Small intestine (tissue), 7 donors: ENCODE measurements at regions not wholly inside any gene's neighbourhood (a gene's known extent, or its start where the extent isn't known, plus 50 kb on each side); places are given as distances from the start of the nearest gene placed in this dataset.

Experiments
- DNase-seq, 2 donors: peaks; one replicate each; pipeline versions ENCODE4 v3.0.0 to v3.0.0-alpha.2; 2013
- FAIRE-seq: peaks from 2 replicates; lab custom pipeline; 2012; peaks lifted over from hg19 to GRCh38; lab: Jason Lieb, UNC
- H3K27ac ChIP-seq, 3 donors: one replicate each; pipeline ENCODE4 v1.5.1; 2013; ENCODE audit warnings: low read length in 2 of 3, mild to moderate bottlenecking in 2 of 3, control low read depth in 1 of 3, inconsistent platforms in 1 of 3, low read depth in 1 of 3, moderate library complexity in 1 of 3
- H3K27me3 ChIP-seq, 3 donors: one replicate each; pipeline ENCODE4 v1.6.1; 2013; ENCODE audit warnings: low read length in 3 of 3, inconsistent platforms in 1 of 3; ENCODE audit not compliant: control insufficient read depth in 3 of 3, insufficient read depth in 3 of 3
- H3K36me3 ChIP-seq, 3 donors: one replicate each; pipeline ENCODE4 v1.6.1; 2013; ENCODE audit warnings: low read length in 3 of 3, inconsistent platforms in 1 of 3, low read depth in 1 of 3, mild to moderate bottlenecking in 1 of 3, moderate library complexity in 1 of 3; ENCODE audit not compliant: control insufficient read depth in 3 of 3, insufficient read depth in 2 of 3
- H3K4me1 ChIP-seq, 3 donors: one replicate each; pipeline ENCODE4 v1.6.1; 2013; ENCODE audit warnings: low read length in 2 of 3, inconsistent platforms in 1 of 3, low read depth in 1 of 3, mild to moderate bottlenecking in 1 of 3, moderate library complexity in 1 of 3; ENCODE audit not compliant: control insufficient read depth in 3 of 3, insufficient read depth in 2 of 3
- H3K4me3 ChIP-seq, 3 donors: one replicate each; pipeline ENCODE4 v1.5.1; 2013; ENCODE audit warnings: low read length in 3 of 3, control low read depth in 1 of 3, inconsistent platforms in 1 of 3, low read depth in 1 of 3, mild to moderate bottlenecking in 1 of 3, moderate library complexity in 1 of 3
- H3K9me3 ChIP-seq, 2 donors: one replicate each; pipeline ENCODE4 v1.6.1; 2013; ENCODE audit warnings: low read depth in 1 of 2, low read length in 1 of 2; ENCODE audit not compliant: control insufficient read depth in 2 of 2, insufficient read depth in 1 of 2
- WGBS, 3 donors: extraction: QIAGEN DNeasy Blood & Tissue Kit; methylation state at CpG; one replicate each; pipeline ENCODE4 v1.1.7; 2013; 5-methylcytosine and 5-hydroxymethylcytosine counted together
- donor health status: healthy with polysubstance abuse.
- donor health status: control.
- donor health status: control.
- donor health status: Bipolar disorder and iron deficiency.
- donor health status: healthy.

DNA sequence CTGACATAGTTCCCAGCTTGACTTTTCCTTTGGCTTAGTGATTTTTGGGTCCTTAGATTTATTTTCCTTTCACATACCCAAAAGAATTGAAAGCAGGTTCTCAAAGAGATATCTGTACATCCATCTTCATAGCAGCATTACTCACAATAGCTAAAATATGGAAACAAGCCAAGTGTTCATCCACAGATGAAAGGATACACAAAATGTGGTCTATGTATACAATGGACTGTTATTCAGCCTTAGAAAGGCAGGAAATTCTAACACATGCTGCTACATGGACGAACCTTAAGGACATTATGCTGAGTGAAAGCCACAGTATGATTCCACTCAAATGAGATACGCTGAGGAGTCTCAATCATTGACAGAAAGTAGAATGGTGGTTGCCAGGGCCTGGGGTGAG, 171.8 kb downstream of the IGLL1 start:
- 63 to 72% (median 68%) methylated on average over 2 of the region's 2 CpGs for WGBS, 3 donors

DNA sequence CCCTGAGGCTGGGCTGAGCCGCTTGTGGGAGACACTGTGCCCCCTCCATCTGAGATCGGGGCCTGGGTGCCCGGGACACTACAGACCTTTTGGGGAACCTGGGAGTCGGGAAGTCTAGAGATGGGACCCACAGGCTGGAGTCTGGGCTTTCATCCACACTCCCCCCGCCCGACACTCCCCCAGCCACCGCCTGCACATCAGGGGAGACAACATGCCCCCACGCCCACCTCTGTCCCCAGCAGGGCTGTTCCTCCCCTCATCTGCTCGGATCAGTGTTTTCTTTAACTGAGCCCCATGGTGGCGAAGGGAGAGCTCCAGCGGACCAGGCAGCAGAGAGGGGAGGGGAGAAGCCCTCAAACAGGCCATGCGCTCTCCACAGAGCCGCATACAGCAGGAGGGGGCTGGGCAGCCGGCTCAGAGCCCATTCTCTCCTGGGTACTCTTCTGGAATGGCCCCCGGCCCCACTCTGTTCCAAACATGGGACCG, 174.7 kb downstream of the IGLL1 start:
- FAIRE-seq (no peak), DNase-seq (no peak)
- 71 to 80% (median 79%) methylated on average over 16 of the region's 16 CpGs for WGBS, 3 donors
- no peak overlapping the region for H3K27ac ChIP-seq
- peaks cover 0 to 6% (median 0%) of the 10 kb centered on the region in 3 donors for H3K4me1 ChIP-seq
- no peaks in the 10 kb centered on the region for H3K36me3 ChIP-seq
- no peak overlapping the region for H3K4me3 ChIP-seq
- H3K9me3 ChIP-seq = no peaks in the 10 kb centered on the region
- H3K27me3 ChIP-seq = no peaks in the 10 kb centered on the region

More for the DNA sequence above, 171.8 kb downstream of the IGLL1 start:
- no peaks in the 10 kb centered on the region for H3K4me1 ChIP-seq
- H3K27me3 ChIP-seq = no peaks in the 10 kb centered on the region
- H3K4me3 ChIP-seq = no peak overlapping the region
- no peaks in the 10 kb centered on the region for H3K9me3 ChIP-seq
- FAIRE-seq (no peak), DNase-seq (no peak)
- H3K27ac ChIP-seq = no peak overlapping the region
- H3K36me3 ChIP-seq = no peaks in the 10 kb centered on the region

DNA sequence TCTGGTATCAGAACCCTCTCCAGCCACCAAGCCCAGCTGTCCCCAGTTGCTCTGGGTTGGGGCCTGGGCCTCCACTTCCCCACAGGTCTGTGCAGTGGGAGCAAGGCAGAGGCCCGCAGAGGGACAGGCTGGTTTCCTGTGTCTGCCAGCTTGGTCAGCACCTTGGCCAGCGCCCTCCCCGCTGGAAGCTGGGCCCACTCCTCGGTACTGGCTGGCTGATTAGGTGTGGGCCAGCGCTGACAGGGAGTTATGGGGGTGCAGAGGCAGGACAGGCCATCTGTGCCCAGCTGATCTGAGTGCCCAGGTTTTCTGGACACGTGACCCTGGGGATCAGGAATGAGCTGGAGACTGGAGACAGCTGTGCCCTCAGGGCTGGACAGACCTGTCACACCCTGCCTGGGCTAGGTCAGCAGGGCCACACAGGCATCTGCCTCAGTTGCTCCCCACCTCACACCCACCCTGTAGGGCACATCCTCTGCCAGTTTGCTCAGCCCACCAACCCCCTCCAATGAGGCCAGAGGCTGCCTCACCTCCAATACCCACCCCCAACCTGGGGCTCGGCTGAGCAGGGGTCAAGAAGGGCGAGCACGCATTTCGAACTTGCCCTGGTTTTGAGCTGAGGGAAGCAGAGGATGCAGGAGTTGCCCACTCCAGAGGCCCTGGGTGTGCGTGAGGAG, 175.3 kb downstream of the IGLL1 start:
- H3K36me3 ChIP-seq = no peaks in the 10 kb centered on the region
- DNase-seq (peak in 1 of 2 donors; percentile 73), FAIRE-seq (no peak)
- H3K27me3 ChIP-seq = no peaks in the 10 kb centered on the region
- WGBS, 3 donors = 55 to 68% (median 57%) methylated on average over 11 of the region's 11 CpGs
- no peaks in the 10 kb centered on the region for H3K9me3 ChIP-seq
- H3K27ac ChIP-seq = no peak overlapping the region
- H3K4me3 ChIP-seq = no peak overlapping the region
- H3K4me1 ChIP-seq = peaks cover 0 to 6% (median 0%) of the 10 kb centered on the region in 3 donors

GRCh38 chr22:23403720-23404688, 176.1 kb downstream of the IGLL1 start:
- FAIRE-seq = no peak
- WGBS, 3 donors = 84 to 93% (median 91%) methylated on average over 12 to 13 of the region's 13 CpGs

GRCh38 chr22:23403152-23403719, 176.9 kb downstream of the IGLL1 start:
- Histone ChIP-seq H3K4me1 (peaks cover 0 to 6% (median 0%) of the 10 kb centered on the region in 3 donors), H3K27me3 (no peaks in the 10 kb centered on the region), H3K9me3 (no peaks in the 10 kb centered on the region), H3K27ac (peak overlapping the region in 1 of 3 donors; percentile 28), H3K4me3 (no peak overlapping the region), H3K36me3 (peaks cover 0 to 4% (median 0%) of the 10 kb centered on the region in 3 donors)
- no peak for DNase-seq
- FAIRE-seq = no peak
- WGBS, 3 donors = 81 to 92% (median 82%) methylated on average over 10 to 11 of the region's 11 CpGs

More at GRCh38 chr22:23403720-23404688, 176.1 kb downstream of the IGLL1 start:
- DNase-seq = no peak
- no peak overlapping the region for H3K27ac ChIP-seq
- peaks cover 0 to 6% (median 0%) of the 10 kb centered on the region in 3 donors for H3K4me1 ChIP-seq
- H3K9me3 ChIP-seq = no peaks in the 10 kb centered on the region
- H3K4me3 ChIP-seq = no peak overlapping the region
- H3K27me3 ChIP-seq = no peaks in the 10 kb centered on the region
- H3K36me3 ChIP-seq = peaks cover 0 to 4% (median 0%) of the 10 kb centered on the region in 3 donors

DNA sequence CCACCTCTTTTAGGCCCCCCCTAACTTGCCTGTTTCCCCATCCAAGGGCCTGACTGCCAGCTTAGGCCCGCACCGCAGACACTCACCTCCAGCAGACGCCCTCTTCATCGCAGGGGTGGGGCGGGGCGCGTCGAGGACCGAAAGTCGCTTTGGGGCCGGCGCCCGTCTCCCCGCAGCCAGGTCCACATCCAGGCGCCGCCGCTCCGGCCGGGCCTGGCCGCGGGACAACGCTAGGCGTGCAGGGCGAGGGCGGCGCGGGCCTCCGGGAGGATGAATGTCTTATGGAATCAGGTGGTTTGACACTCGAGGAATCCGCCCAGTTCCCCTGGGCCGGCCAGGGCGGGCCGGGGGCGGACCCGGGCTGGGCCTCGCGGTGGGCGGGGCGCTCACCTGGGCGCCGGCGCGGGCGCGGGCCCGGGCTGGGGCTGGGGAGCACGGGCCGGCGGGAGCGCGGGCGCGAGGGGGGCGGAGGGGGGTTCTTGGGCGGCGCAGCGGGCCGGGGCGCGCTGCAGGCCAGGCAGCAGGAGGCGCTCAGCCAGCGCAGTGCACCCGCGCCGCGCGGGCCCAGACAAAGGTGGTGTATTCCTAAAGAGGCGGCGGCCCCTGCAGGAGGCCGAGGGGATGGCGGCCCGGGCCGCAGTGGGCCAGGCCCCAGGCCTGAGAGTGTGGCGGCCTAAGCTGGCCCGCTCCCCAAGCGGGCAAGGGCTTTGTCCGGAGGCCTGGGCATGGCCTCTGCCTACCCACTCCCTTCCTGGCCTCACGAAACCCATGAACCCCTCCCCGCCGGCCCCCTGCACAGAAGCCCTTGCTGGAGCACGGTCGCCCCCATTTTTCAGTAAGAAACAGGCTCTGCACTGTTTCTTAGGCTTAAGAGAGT, 177.6 kb downstream of the IGLL1 start:
- H3K4me3 ChIP-seq = peak overlapping the region in 2 of 3 donors; percentile 19 to 34
- H3K27me3 ChIP-seq = no peaks in the 10 kb centered on the region
- H3K36me3 ChIP-seq = peaks cover 0 to 4% (median 0%) of the 10 kb centered on the region in 3 donors
- H3K4me1 ChIP-seq = peaks cover 0 to 6% (median 0%) of the 10 kb centered on the region in 3 donors
- H3K9me3 ChIP-seq = no peaks in the 10 kb centered on the region
- FAIRE-seq (no peak), DNase-seq (peak; percentile 69 to 93)
- 10 to 16% (median 12%) methylated on average over 35 to 82 of the region's 82 CpGs for WGBS, 3 donors
- H3K27ac ChIP-seq = peak overlapping the region in 1 of 3 donors; percentile 37

DNA sequence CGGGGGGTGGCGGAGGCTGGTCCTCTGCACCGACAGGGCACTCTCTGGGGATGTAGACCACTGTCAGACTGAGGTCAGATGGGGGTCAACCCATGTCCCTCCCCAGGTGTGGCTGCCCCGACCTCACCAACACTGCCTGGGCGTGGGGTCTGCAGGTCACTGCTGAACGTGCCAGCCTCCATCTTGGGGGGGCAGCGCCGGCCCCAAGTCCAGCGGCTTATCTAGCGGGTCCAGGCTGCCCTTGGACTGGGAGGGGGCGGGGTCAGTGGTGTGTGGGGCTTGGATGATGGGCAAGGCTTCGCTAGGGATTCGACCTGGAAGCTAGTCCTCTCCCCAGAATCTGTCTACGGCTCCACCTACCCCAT, 178.2 kb downstream of the IGLL1 start:
- Histone ChIP-seq H3K27me3 (no peaks in the 10 kb centered on the region), H3K4me3 (peak overlapping the region in 2 of 3 donors; percentile 19 to 34), H3K27ac (peak overlapping the region in 1 of 3 donors; percentile 37), H3K4me1 (peaks cover 0 to 6% (median 0%) of the 10 kb centered on the region in 3 donors), H3K9me3 (no peaks in the 10 kb centered on the region), H3K36me3 (peaks cover 0 to 4% (median 0%) of the 10 kb centered on the region in 3 donors)
- DNase-seq = no peak
- 30 to 64% (median 39%) methylated on average over 13 to 14 of the region's 14 CpGs for WGBS, 3 donors
- no peak for FAIRE-seq
